C4-2B (cell line): ENCODE measurements at regions not wholly inside any gene's neighbourhood (a gene's known extent, or its start where the extent isn't known, plus 50 kb on each side); places are given as distances from the start of the nearest gene placed in this dataset.

Source experiments
- CTCF ChIP-seq: fragments of 450-650 bp; conservative IDR thresholded peaks from 2 replicates; pipeline ENCODE4 v1.5.1; 2017; ENCODE audit warnings: mild to moderate bottlenecking
- ZFX ChIP-seq: fragments of 450-650 bp; IDR thresholded peaks from 2 replicates; pipeline ENCODE4 v1.6.1; 2017

- TF ChIP-seq CTCF, result no peak
- TF ChIP-seq ZFX, result no peak
These were observed 196.0 kb downstream of the DACT1 start for GRCh38 chr14:58833634-58834378.
